MG63 (cell line): ENCODE measurements at regions not wholly inside any gene's neighbourhood (a gene's known extent, or its start where the extent isn't known, plus 50 kb on each side); places are given as distances from the start of the nearest gene placed in this dataset.
"Not testable (repeated sequence)": the region's sequence is repeated elsewhere in the genome, so short reads cannot be mapped to it uniquely, and the experiment has no call there.

ENCODE experiments used
- DNase-seq: peaks from one replicate; pipeline ENCODE4 v3.0.0-alpha.2; 2020
- H3K27me3 ChIP-seq: fragments of 250-450 bp; sonication (Bioruptor Pico); 2 replicates; pipeline ENCODE4 v1.5.1; 2020; ENCODE audit warnings: mild to moderate bottlenecking, moderate library complexity
- H3K36me3 ChIP-seq: fragments of 250-450 bp; sonication (Bioruptor Pico); 2 replicates; pipeline ENCODE4 v1.5.1; 2020; ENCODE audit warnings: mild to moderate bottlenecking, moderate library complexity
- H3K4me3 ChIP-seq: fragments of 250-450 bp; sonication (Bioruptor Pico); 2 replicates; pipeline ENCODE4 v1.5.1; 2020; ENCODE audit warnings: mild to moderate bottlenecking, moderate library complexity
- H3K9me3 ChIP-seq: fragments of 250-450 bp; sonication (Bioruptor Pico); 2 replicates; pipeline ENCODE4 v1.5.1; 2020; ENCODE audit warnings: mild to moderate bottlenecking, moderate library complexity

GRCh38 chr9:33623658-33624586, 99.9 kb downstream of the ANKRD18B start:
- no peak overlapping the region for H3K4me3 ChIP-seq
- no peaks in the 10 kb centered on the region for H3K27me3 ChIP-seq
- H3K36me3 ChIP-seq: no peaks in the 10 kb centered on the region
- no peaks in the 10 kb centered on the region for H3K9me3 ChIP-seq
- DNase-seq: peak; percentile 39

GRCh38 chr9:33628318-33628717, 104.3 kb downstream of the ANKRD18B start:
- H3K27me3 ChIP-seq, H3K9me3 ChIP-seq, H3K36me3 ChIP-seq, H3K4me3 ChIP-seq, DNase-seq: not testable (repeated sequence)

GRCh38 chr9:33628865-33629410, 104.9 kb downstream of the ANKRD18B start:
- Histone ChIP-seq H3K4me3 (no peak overlapping the region), H3K9me3 (no peaks in the 10 kb centered on the region), H3K36me3 (no peaks in the 10 kb centered on the region), H3K27me3 (peaks cover 4% of the 10 kb centered on the region; the same call in 1 of the 2 replicates)
- DNase-seq: no peak

GRCh38 chr9:33633636-33634035, 109.6 kb downstream of the ANKRD18B start:
- no peak for DNase-seq
- Histone ChIP-seq H3K4me3 (no peak overlapping the region), H3K36me3 (no peaks in the 10 kb centered on the region), H3K27me3 (peaks cover 31% of the 10 kb centered on the region), H3K9me3 (no peaks in the 10 kb centered on the region)

GRCh38 chr9:33637881-33638280, 113.8 kb downstream of the ANKRD18B start:
- H3K36me3 ChIP-seq: no peaks in the 10 kb centered on the region
- H3K27me3 ChIP-seq: peaks cover 31% of the 10 kb centered on the region
- no peak overlapping the region for H3K4me3 ChIP-seq
- no peaks in the 10 kb centered on the region for H3K9me3 ChIP-seq
- DNase-seq: no peak

GRCh38 chr9:33638391-33638915, 114.4 kb downstream of the ANKRD18B start:
- Histone ChIP-seq H3K4me3 (no peak overlapping the region), H3K9me3 (no peaks in the 10 kb centered on the region), H3K27me3 (peaks cover 31% of the 10 kb centered on the region), H3K36me3 (no peaks in the 10 kb centered on the region)
- DNase-seq: no peak

- no peaks in the 10 kb centered on the region for H3K9me3 ChIP-seq
- peaks cover 4% of the 10 kb centered on the region for H3K27me3 ChIP-seq
- no peak overlapping the region for H3K4me3 ChIP-seq
- no peaks in the 10 kb centered on the region for H3K36me3 ChIP-seq
- no peak for DNase-seq
Observed at GRCh38 chr9:33645706-33646105, 121.7 kb downstream of the ANKRD18B start.

- no peak overlapping the region for H3K4me3 ChIP-seq
- no peak for DNase-seq
- H3K36me3 ChIP-seq: no peaks in the 10 kb centered on the region
- H3K9me3 ChIP-seq: no peaks in the 10 kb centered on the region
- H3K27me3 ChIP-seq: peaks cover 3% of the 10 kb centered on the region; the same call in 1 of the 2 replicates
Observed at GRCh38 chr9:33649463-33649862, 125.4 kb downstream of the ANKRD18B start.

- DNase-seq: no peak
- peaks cover 6% of the 10 kb centered on the region; the same call in 1 of the 2 replicates for H3K27me3 ChIP-seq
Observed at GRCh38 chr9:33651125-33651524, 127.1 kb downstream of the ANKRD18B start.

GRCh38 chr9:33659921-33660320, 135.4 kb upstream of the PRSS3 start:
- Histone ChIP-seq H3K27me3 (peaks cover under 1% of the 10 kb centered on the region; the same call in 1 of the 2 replicates), H3K36me3 (no peaks in the 10 kb centered on the region), H3K9me3 (no peaks in the 10 kb centered on the region), H3K4me3 (no peak overlapping the region)
- DNase-seq: no peak

More at GRCh38 chr9:33651125-33651524, 127.1 kb downstream of the ANKRD18B start:
- Histone ChIP-seq H3K4me3 (no peak overlapping the region), H3K36me3 (no peaks in the 10 kb centered on the region), H3K9me3 (no peaks in the 10 kb centered on the region)

GRCh38 chr9:33660772-33661171, 134.6 kb upstream of the PRSS3 start:
- Histone ChIP-seq H3K27me3 (no peaks in the 10 kb centered on the region), H3K4me3 (no peak overlapping the region), H3K9me3 (no peaks in the 10 kb centered on the region), H3K36me3 (no peaks in the 10 kb centered on the region)
- no peak for DNase-seq

- DNase-seq: no peak
- Histone ChIP-seq H3K27me3 (no peaks in the 10 kb centered on the region), H3K4me3 (no peak overlapping the region), H3K36me3 (no peaks in the 10 kb centered on the region), H3K9me3 (no peaks in the 10 kb centered on the region)
Observed at GRCh38 chr9:33661176-33661575, 134.2 kb upstream of the PRSS3 start.

GRCh38 chr9:33662871-33663270, 132.5 kb upstream of the PRSS3 start:
- Histone ChIP-seq H3K4me3 (no peak overlapping the region), H3K27me3 (no peaks in the 10 kb centered on the region)

GRCh38 chr9:33676194-33676745, 119.1 kb upstream of the PRSS3 start:
- not testable (repeated sequence) for H3K27me3 ChIP-seq, H3K36me3 ChIP-seq, H3K9me3 ChIP-seq, DNase-seq
- peak overlapping the region; percentile 43 for H3K4me3 ChIP-seq

More at GRCh38 chr9:33662871-33663270, 132.5 kb upstream of the PRSS3 start:
- no peaks in the 10 kb centered on the region for H3K36me3 ChIP-seq
- no peaks in the 10 kb centered on the region for H3K9me3 ChIP-seq
- no peak for DNase-seq

GRCh38 chr9:33676746-33677505, 118.4 kb upstream of the PRSS3 start:
- peak; percentile 38 for DNase-seq
- peak overlapping the region; percentile 43 for H3K4me3 ChIP-seq
- no peaks in the 10 kb centered on the region for H3K9me3 ChIP-seq
- no peaks in the 10 kb centered on the region for H3K36me3 ChIP-seq
- H3K27me3 ChIP-seq: no peaks in the 10 kb centered on the region; the same call in 1 of the 2 replicates

- no peak for DNase-seq
- no peaks in the 10 kb centered on the region; the same call in 1 of the 2 replicates for H3K27me3 ChIP-seq
- H3K9me3 ChIP-seq: no peaks in the 10 kb centered on the region
- H3K4me3 ChIP-seq: peak overlapping the region; percentile 43
- no peaks in the 10 kb centered on the region for H3K36me3 ChIP-seq
Observed at GRCh38 chr9:33677506-33677809, 117.9 kb upstream of the PRSS3 start.

GRCh38 chr9:33677961-33678360, 117.4 kb upstream of the PRSS3 start:
- Histone ChIP-seq H3K36me3 (no peaks in the 10 kb centered on the region), H3K4me3 (peak overlapping the region; percentile 43), H3K27me3 (no peaks in the 10 kb centered on the region; the same call in 1 of the 2 replicates), H3K9me3 (no peaks in the 10 kb centered on the region)
- no peak for DNase-seq
